ENCODE measurements at regions not wholly inside any gene's neighbourhood (a gene's known extent, or its start where the extent isn't known, plus 50 kb on each side); places are given as distances from the start of the nearest gene placed in this dataset.
"Not testable (repeated sequence)": the region's sequence is repeated elsewhere in the genome, so short reads cannot be mapped to it uniquely, and the experiment has no call there.

DNA sequence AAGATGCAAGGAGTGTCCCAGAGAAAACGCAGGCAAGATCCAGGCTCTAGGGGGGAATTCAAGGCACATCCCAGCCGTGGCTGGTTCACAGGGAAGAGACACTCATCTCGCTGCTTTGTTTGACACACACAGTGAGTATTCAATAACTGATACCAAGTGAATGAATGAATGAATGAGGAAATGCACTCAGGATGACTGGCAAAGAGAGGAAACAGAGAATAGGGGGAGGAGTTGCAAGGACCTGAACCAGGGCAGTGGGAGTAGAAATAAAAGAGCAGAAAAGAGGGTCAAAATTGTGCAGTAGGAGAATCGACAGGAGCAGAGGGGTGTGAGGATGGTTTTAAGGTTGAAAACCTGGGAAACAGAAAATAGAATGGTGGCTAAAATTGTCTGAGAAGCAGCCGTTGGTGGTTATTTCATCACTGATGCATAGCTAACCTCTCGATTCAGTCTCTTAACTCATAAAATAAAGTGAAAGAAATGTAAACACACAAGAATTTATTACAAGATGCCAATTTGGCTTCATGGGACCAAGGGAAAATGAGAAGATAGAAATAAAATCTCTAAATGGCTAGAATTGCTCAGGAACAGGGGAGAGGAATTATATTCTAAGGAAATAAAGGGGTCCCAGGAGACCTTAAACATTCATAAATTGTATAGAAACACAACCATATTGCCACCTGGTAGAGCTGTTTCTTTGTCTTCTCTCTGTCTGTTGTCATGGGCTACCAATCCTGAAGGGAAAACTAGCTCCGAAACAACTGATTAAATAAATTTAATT lies 63.9 kb upstream of the PHLPP1 start:
- no peak for DNase-seq
- no peaks in the 10 kb centered on the region for H3K4me1 ChIP-seq
- H3K27me3 ChIP-seq: no peaks in the 10 kb centered on the region
- H3K36me3 ChIP-seq: no peaks in the 10 kb centered on the region
- peak overlapping the region; percentile 16; the same call in 1 of the 2 replicates for H3K4me3 ChIP-seq (ENCODE audit: low read depth, low read length)
- H3K9me3 ChIP-seq: no peaks in the 10 kb centered on the region
- TF ChIP-seq, protein P1, sequence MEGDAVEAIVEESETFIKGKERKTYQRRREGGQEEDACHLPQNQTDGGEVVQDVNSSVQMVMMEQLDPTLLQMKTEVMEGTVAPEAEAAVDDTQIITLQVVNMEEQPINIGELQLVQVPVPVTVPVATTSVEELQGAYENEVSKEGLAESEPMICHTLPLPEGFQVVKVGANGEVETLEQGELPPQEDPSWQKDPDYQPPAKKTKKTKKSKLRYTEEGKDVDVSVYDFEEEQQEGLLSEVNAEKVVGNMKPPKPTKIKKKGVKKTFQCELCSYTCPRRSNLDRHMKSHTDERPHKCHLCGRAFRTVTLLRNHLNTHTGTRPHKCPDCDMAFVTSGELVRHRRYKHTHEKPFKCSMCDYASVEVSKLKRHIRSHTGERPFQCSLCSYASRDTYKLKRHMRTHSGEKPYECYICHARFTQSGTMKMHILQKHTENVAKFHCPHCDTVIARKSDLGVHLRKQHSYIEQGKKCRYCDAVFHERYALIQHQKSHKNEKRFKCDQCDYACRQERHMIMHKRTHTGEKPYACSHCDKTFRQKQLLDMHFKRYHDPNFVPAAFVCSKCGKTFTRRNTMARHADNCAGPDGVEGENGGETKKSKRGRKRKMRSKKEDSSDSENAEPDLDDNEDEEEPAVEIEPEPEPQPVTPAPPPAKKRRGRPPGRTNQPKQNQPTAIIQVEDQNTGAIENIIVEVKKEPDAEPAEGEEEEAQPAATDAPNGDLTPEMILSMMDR (IDR thresholded peaks at IDR 0.05; ENCODE audit: low read depth, low read length): no peak

DNA sequence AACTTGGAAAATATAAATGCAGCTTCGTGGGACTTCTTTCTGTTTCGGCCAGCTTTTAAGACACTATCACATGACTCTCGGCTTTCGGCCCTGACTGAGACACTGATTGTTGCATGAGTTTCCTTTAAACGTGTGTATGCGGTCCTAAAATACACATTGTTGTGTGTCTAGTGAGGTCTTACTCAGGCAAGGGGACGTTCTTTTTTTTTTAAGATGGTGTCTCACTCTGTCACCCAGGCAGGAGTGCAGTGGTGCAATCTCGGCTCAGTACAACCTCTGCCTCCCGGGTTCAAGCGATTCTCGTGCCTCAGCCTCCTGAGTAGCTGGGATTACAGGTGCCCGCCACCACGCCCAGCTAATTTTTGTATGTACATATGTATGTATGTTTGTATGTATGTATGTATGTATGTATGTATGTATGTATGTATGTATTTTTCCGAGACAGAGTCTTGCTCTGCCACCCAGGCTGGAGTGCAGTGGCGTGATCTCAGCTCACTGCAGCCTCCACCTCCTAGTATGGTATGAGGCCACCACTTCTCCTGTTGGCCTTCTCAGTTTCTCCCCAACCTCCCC lies 63.2 kb upstream of the PHLPP1 start:
- not testable (repeated sequence) for H3K36me3 ChIP-seq, H3K9me3 ChIP-seq, H3K27me3 ChIP-seq, DNase-seq, H3K4me1 ChIP-seq
- H3K4me3 ChIP-seq (ENCODE audit: low read depth, low read length): peak overlapping the region; percentile 16; the same call in 1 of the 2 replicates

DNA sequence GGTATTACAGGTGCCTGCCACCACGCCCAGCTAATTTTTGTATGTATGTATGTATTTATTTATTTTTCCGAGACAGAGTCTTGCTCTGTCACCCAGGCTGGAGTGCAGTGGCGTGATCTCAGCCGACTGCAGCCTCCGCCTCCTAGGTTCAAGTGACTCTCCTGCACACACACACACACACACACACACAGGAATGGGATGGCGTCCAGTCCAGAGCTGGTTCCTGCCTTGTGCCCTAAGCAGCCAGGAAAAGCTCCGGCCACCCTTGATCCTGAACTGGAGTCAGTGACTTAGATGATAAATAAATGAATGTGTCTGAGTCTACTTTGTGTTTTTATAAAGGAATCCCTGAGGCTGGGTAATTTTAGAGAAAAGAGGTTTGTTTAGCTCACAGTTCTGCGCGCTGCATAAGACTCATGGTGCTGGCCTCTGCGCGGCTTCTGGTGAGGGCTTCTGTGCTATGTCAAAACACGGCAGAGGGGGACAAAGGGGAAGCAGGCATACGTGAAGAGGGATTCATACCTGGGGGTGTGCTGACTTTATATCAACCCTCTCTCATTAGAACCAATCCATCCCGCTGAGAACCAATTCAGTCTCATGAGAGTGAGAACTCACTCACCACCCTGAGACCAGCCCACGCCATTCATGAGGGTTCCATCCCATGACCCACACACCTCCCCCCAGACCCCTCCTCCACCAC lies 59.7 kb upstream of the PHLPP1 start:
- Histone ChIP-seq H3K36me3 (no peaks in the 10 kb centered on the region), H3K9me3 (no peaks in the 10 kb centered on the region), H3K4me1 (no peaks in the 10 kb centered on the region), H3K27me3 (no peaks in the 10 kb centered on the region), H3K4me3 (ENCODE audit: low read depth, low read length) (no peak overlapping the region)
- TF ChIP-seq, protein P1 (IDR thresholded peaks at IDR 0.05; ENCODE audit: low read depth, low read length): no peak
- no peak for DNase-seq

DNA sequence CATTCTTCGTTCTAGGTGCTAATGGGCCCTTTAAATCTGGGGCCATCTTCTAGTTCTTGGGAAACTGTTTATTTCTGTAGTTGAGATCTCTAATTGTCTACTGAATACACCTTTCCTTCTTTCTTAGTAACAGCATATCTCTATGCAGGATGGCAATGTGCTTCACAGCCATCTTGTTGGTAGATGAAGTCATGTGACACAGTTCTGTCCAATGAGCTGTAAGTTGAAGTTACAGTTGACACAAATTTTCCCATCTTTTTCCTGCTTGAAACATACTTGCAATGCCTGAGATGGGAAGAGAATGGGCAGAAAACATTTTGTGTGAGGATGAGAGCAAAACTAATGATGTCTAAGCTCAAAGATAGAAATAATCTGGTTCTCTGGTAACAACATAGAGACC lies 57.3 kb upstream of the PHLPP1 start:
- no peaks in the 10 kb centered on the region for H3K36me3 ChIP-seq
- no peaks in the 10 kb centered on the region for H3K27me3 ChIP-seq
- no peak overlapping the region for H3K4me3 ChIP-seq (ENCODE audit: low read depth, low read length)
- TF ChIP-seq, protein P1 (IDR thresholded peaks at IDR 0.05; ENCODE audit: low read depth, low read length): no peak
- H3K9me3 ChIP-seq: no peaks in the 10 kb centered on the region
- H3K4me1 ChIP-seq: no peaks in the 10 kb centered on the region
- no peak for DNase-seq

DNA sequence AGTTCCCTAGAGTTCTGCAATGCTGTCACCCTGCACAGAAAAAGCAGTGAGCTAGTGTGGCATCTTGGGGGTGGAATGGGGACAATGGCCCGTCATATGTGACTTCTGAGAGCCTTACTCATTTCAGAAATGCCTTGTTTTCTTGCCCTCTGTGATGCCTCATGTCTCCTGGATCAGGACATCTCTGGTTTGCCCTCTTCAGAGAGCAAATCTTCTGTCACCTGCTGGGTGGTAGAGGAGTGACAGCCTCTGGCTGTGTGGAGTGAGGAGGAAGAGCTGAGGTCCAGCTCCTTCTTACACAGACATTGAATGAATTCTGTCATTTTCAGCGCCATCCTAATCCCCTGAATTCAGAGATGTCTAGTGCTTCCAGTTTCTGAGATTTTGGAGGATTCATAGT lies 55.6 kb upstream of the PHLPP1 start:
- DNase-seq: no peak

DNA sequence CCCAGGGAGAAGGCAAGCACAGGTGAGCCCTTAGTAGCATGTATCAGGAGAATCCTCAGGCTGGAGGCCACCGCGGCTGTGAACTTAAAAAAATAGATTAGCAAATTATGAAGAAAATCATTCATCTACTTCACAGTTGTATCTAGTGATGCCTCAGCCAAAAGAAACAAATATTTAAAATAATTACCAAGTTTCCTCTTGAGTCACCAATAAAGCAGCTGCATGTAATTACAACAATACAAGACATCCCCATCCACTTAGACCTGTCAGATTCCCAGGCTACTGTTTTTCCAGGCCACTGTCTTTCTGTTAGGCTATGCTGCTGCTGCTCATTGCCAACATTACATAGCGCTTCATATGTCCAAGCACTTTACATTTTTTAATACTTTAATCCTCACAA lies 54.6 kb upstream of the PHLPP1 start:
- H3K27me3 ChIP-seq: no peaks in the 10 kb centered on the region
- H3K36me3 ChIP-seq: no peaks in the 10 kb centered on the region
- DNase-seq: no peak
- no peaks in the 10 kb centered on the region for H3K4me1 ChIP-seq
- no peaks in the 10 kb centered on the region for H3K9me3 ChIP-seq
- no peak overlapping the region for H3K4me3 ChIP-seq (ENCODE audit: low read depth, low read length)
- TF ChIP-seq, protein P1 (IDR thresholded peaks at IDR 0.05; ENCODE audit: low read depth, low read length): no peak

More for the DNA sequence above, 55.6 kb upstream of the PHLPP1 start:
- H3K4me1 ChIP-seq: no peaks in the 10 kb centered on the region
- H3K27me3 ChIP-seq: no peaks in the 10 kb centered on the region
- H3K9me3 ChIP-seq: no peaks in the 10 kb centered on the region
- H3K36me3 ChIP-seq: no peaks in the 10 kb centered on the region
- TF ChIP-seq, protein P1 (IDR thresholded peaks at IDR 0.05; ENCODE audit: low read depth, low read length): no peak
- H3K4me3 ChIP-seq (ENCODE audit: low read depth, low read length): no peak overlapping the region
